ENCODE measurements at regions not wholly inside any gene's neighbourhood (a gene's known extent, or its start where the extent isn't known, plus 50 kb on each side); places are given as distances from the start of the nearest gene placed in this dataset.

- DNase-seq (ENCODE audit: low read depth): no peak
These were observed 87.6 kb downstream of the YTHDF1 start for GRCh38 chr20:63128367-63128766.

GRCh38 chr20:63127700-63128364, 88.1 kb downstream of the YTHDF1 start:
- no peak for DNase-seq (ENCODE audit: low read depth)

- DNase-seq (ENCODE audit: low read depth): no peak
These were observed 88.8 kb downstream of the YTHDF1 start for GRCh38 chr20:63126876-63127699.

- DNase-seq (ENCODE audit: low read depth): no peak
These were observed 89.9 kb downstream of the YTHDF1 start for GRCh38 chr20:63125838-63126601.

- no peak for DNase-seq (ENCODE audit: low read depth)
These were observed 90.4 kb downstream of the YTHDF1 start for GRCh38 chr20:63125581-63125837.

- DNase-seq (ENCODE audit: low read depth): no peak
These were observed 91.0 kb downstream of the YTHDF1 start for GRCh38 chr20:63124782-63125580.

- DNase-seq (ENCODE audit: low read depth): peak; percentile 71
These were observed 91.7 kb downstream of the YTHDF1 start for GRCh38 chr20:63124092-63124781.

- no peak for DNase-seq (ENCODE audit: low read depth)
These were observed 92.6 kb downstream of the YTHDF1 start for GRCh38 chr20:63123331-63123741.

GRCh38 chr20:63122626-63123025, 93.3 kb downstream of the YTHDF1 start:
- DNase-seq (ENCODE audit: low read depth): no peak

GRCh38 chr20:63121749-63122405, 94.1 kb downstream of the YTHDF1 start:
- DNase-seq (ENCODE audit: low read depth): no peak

- DNase-seq (ENCODE audit: low read depth): no peak
These were observed 94.7 kb downstream of the YTHDF1 start for GRCh38 chr20:63121246-63121645.

- DNase-seq (ENCODE audit: low read depth): no peak
These were observed 95.2 kb downstream of the YTHDF1 start for GRCh38 chr20:63120808-63121090.

- DNase-seq (ENCODE audit: low read depth): no peak
These were observed 95.7 kb downstream of the YTHDF1 start for GRCh38 chr20:63119963-63120807.

GRCh38 chr20:63119121-63119962, 96.6 kb downstream of the YTHDF1 start:
- DNase-seq (ENCODE audit: low read depth): no peak

GRCh38 chr20:63118303-63119120, 97.4 kb downstream of the YTHDF1 start:
- no peak for DNase-seq (ENCODE audit: low read depth)

- no peak for DNase-seq (ENCODE audit: low read depth)
These were observed 98.1 kb downstream of the YTHDF1 start for GRCh38 chr20:63117661-63118302.

GRCh38 chr20:63117151-63117550, 98.8 kb downstream of the YTHDF1 start:
- DNase-seq (ENCODE audit: low read depth): no peak
